ENCODE measurements at regions not wholly inside any gene's neighbourhood (a gene's known extent, or its start where the extent isn't known, plus 50 kb on each side); places are given as distances from the start of the nearest gene placed in this dataset.
"Not testable (repeated sequence)": the region's sequence is repeated elsewhere in the genome, so short reads cannot be mapped to it uniquely, and the experiment has no call there.

- DNase-seq (ENCODE audit: low read depth), result no peak
- no peak for TF ChIP-seq CTCF (IDR thresholded peaks at IDR 0.05; ENCODE audit: insufficient read depth, low read depth, low read length, missing control alignments)
These were observed 87.8 kb downstream of the HLX start for GRCh38 chr1:220966881-220967611.

GRCh38 chr1:220967911-220968310 lies 88.7 kb downstream of the HLX start:
- H3K4me3 ChIP-seq (ENCODE audit: low read length), result no peak overlapping the region
- no peak for DNase-seq (ENCODE audit: low read depth)
- no peak for TF ChIP-seq CTCF (IDR thresholded peaks at IDR 0.05; ENCODE audit: insufficient read depth, low read depth, low read length, missing control alignments)

More at GRCh38 chr1:220966881-220967611, 87.8 kb downstream of the HLX start:
- no peak overlapping the region for H3K4me3 ChIP-seq (ENCODE audit: low read length)

DNA sequence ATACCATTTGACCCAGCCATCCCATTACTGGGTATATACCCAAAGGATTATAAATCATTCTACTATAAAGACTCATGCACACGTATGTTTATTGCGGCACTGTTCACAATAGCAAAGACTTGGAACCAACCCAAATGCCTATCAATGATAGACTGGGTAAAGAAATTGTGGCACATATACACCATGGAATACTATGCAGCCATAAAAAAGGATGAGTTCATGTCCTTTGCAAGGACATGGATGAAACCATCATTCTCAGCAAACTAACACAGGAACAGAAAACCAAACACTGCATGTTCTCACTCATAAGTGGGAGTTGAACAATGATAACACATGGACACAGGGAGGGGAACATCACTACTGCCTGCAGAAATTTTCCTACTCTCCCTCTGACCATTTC lies 90.0 kb downstream of the HLX start:
- not testable (repeated sequence) for H3K4me3 ChIP-seq (ENCODE audit: low read length); DNase-seq (ENCODE audit: low read depth)

DNA sequence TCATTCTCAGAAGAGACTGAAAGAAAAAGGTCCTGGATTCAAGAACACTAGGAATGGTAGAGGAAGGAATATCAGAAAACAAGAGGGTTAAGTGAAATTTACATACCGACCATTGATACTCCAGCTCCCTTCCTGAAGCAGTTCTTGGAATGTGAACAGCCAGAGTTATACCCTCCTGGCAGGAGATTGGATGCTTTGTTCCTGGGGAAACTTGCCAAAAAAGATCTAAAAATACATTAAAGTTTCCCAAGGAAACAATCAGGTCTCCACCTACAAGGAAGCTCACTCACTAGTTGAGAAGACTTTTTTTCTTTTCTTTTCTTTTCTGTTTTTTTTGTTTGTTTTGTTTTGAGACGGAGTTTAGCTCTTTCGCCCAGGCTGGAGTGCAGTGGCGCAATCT lies 91.1 kb downstream of the HLX start:
- no peak for TF ChIP-seq CTCF (IDR thresholded peaks at IDR 0.05; ENCODE audit: insufficient read depth, low read depth, low read length, missing control alignments)
- no peak overlapping the region for H3K4me3 ChIP-seq (ENCODE audit: low read length)
- DNase-seq (ENCODE audit: low read depth), result no peak

DNA sequence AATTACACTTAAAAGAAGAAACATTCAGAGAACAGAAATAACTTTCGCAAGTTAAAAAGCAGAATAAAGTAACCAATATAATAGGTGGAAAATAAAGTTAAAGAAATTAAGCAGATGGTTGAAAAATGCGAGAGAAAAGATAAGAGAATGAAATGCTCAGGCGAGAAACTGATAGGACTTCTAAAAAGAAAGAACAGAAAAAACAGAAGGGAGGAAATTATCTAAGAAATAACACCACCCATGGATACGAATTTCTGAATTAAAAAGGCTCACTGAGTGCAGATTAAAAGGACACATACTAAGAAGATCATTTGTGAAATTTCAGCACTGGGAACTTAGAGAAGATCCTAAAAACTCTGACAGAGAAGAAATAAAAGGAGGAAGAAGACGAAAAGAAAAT lies 92.0 kb downstream of the HLX start:
- no peak overlapping the region for H3K4me3 ChIP-seq (ENCODE audit: low read length)
- DNase-seq (ENCODE audit: low read depth), result no peak
- no peak for TF ChIP-seq CTCF (IDR thresholded peaks at IDR 0.05; ENCODE audit: insufficient read depth, low read depth, low read length, missing control alignments)

GRCh38 chr1:220974431-220974830 lies 95.2 kb downstream of the HLX start:
- no peak for TF ChIP-seq CTCF (IDR thresholded peaks at IDR 0.05; ENCODE audit: insufficient read depth, low read depth, low read length, missing control alignments)
- DNase-seq (ENCODE audit: low read depth), result no peak
- H3K4me3 ChIP-seq (ENCODE audit: low read length), result no peak overlapping the region

GRCh38 chr1:220976390-220976789 lies 97.1 kb downstream of the HLX start:
- no peak for TF ChIP-seq CTCF (IDR thresholded peaks at IDR 0.05; ENCODE audit: insufficient read depth, low read depth, low read length, missing control alignments)
- peak; percentile 7 for DNase-seq (ENCODE audit: low read depth)
- no peak overlapping the region for H3K4me3 ChIP-seq (ENCODE audit: low read length)
